ENCODE measurements at regions not wholly inside any gene's neighbourhood (a gene's known extent, or its start where the extent isn't known, plus 50 kb on each side); places are given as distances from the start of the nearest gene placed in this dataset.

DNA sequence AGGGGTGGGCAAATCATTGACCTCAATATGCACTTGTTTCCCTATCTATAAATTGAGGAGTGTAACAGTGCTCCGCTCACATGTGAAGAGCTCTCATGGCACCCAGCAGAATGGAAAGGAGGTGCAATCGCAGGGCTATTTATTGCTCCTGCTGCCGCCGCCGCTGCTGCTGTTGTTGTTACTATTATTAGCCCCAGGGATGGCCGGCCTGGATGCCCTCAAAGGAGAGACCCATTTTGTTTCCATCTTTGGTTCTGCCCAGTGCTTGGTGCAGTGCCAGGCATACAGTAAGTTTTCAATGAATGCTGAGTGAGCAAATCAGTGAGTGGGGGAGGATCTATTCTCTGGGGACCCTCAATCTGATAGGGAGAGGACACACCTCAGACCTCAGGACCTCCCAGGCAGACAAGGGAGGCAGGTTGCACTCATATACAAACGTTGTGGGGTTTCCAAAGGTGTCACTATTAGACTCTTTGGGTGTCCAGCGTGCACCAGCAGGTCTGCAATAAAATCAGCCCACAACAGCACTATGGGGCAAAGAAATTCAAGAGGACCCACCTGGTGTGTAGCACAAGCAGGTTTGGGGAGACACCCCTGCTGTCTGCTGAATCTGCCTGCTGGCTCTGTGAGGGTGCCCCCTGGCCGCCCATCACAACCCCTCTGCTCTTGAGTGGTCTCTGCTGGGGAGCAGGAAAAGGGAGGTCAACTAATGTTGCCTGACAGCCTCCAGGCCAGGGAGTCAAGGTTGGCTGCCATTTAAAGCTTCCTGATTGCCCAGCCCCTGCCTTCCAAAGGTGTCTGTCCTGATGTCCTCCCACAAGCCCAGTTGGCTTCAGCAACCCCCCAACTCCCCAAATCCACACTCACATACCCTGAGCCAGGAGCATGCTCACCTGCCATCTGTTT is 136.3 kb downstream of the ACTL8 start:
- Mint-ChIP-seq H3K9me3 (no peaks in the 10 kb centered on the region), H3K4me3 (no peak overlapping the region), H3K27me3 (peaks cover 4 to 7% of the 10 kb centered on the region in 2 donors), H3K36me3 (no peaks in the 10 kb centered on the region), H3K4me1 (ENCODE audit: low read depth in 2 of 2) (no peaks in the 10 kb centered on the region), H3K27ac (no peak overlapping the region)
- peak; percentile 56 for DNase-seq (ENCODE audit: low spot score)
- no peak for ATAC-seq

DNA sequence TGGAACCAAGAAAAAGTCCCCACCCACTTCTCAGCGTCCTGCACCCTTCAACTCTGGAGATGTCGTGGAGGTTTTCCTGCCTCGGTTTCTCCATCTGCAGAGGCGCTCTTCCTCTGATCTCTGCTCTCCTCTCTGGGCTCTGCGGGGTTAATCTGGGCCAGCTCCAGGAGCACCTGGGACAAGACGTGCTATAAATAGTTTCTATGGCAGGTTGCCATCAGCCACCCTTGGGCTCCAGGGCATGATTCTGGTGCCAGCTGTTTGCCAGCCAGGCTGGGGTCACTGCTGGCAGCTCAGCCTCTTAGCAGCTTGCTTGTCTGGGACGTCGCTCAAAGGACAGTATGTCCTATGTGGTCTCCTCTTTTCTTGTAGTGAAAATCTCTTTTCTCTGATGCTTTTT is 137.1 kb downstream of the ACTL8 start:
- no peak overlapping the region for H3K27ac Mint-ChIP-seq
- no peaks in the 10 kb centered on the region for H3K36me3 Mint-ChIP-seq
- no peak for ATAC-seq
- H3K4me1 Mint-ChIP-seq (ENCODE audit: low read depth in 2 of 2), result no peaks in the 10 kb centered on the region
- peaks cover 4 to 7% of the 10 kb centered on the region in 2 donors for H3K27me3 Mint-ChIP-seq
- H3K9me3 Mint-ChIP-seq, result no peaks in the 10 kb centered on the region
- H3K4me3 Mint-ChIP-seq, result no peak overlapping the region
- peak; percentile 16 for DNase-seq (ENCODE audit: low spot score)

DNA sequence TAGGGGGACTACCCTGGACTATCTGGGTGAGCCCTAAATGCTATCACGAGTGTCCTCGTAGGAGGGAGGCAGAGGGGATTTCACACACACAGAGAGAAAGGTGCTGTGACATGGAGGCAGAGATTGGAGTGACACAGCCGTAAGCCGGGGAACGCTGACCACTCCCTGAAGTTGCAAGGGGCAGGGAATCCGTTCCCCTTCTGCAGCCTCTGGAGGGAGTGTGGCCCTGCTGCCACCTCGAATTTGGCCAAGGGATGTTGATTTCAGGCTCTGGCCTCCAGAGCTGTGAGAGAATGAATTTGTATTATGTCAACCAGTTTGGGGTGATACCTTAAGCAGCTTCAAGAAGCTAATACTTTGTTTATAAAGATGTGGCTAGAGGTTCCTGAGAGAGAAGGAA is 137.7 kb downstream of the ACTL8 start:
- peak; percentile 10 for DNase-seq (ENCODE audit: low spot score)
- Mint-ChIP-seq H3K27ac (no peak overlapping the region), H3K4me1 (ENCODE audit: low read depth in 2 of 2) (no peaks in the 10 kb centered on the region), H3K4me3 (no peak overlapping the region), H3K36me3 (no peaks in the 10 kb centered on the region), H3K27me3 (peaks cover 7 to 13% of the 10 kb centered on the region in 2 donors), H3K9me3 (no peaks in the 10 kb centered on the region)
- no peak for ATAC-seq

DNA sequence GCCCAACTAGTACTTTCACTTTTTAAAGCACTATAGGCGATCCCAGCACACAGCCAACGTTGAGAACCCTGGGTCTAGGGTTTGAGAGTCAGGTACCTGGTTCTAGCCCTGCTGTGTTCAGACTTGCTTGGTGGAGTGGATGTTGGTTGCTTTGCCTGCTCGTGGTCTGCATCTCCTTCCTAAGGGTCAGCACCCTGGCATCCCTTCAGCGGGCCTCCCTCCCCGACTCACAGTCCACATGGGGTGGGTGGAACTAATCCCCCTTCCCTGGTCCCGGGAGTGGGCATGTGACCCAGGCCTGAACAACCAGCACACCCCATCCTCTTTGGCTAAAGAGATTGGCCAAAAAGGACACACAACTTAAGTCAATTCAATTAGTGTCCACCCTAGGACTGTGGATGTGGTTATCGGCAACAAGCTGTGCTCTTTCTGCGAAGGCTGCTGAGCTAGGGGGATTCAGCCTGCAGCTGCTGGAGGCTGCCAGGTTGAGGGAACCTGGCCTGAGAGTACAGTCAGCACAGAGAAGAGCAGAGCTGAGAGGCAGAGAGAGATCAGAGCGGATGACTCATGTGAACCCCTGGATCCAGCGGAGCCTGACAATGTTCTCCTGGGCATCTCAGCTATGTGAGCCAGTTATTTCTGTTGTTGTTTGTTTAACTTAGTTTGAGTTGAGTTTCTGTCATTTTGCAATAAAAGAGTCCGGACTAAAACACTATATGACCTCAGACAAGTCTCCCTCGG is 138.9 kb downstream of the ACTL8 start:
- Mint-ChIP-seq H3K27me3 (peaks cover 14 to 25% of the 10 kb centered on the region in 2 donors), H3K4me1 (ENCODE audit: low read depth in 2 of 2) (no peaks in the 10 kb centered on the region), H3K36me3 (no peaks in the 10 kb centered on the region), H3K9me3 (no peaks in the 10 kb centered on the region), H3K4me3 (no peak overlapping the region), H3K27ac (no peak overlapping the region)
- peak; percentile 32 for DNase-seq (ENCODE audit: low spot score)
- ATAC-seq, result no peak

DNA sequence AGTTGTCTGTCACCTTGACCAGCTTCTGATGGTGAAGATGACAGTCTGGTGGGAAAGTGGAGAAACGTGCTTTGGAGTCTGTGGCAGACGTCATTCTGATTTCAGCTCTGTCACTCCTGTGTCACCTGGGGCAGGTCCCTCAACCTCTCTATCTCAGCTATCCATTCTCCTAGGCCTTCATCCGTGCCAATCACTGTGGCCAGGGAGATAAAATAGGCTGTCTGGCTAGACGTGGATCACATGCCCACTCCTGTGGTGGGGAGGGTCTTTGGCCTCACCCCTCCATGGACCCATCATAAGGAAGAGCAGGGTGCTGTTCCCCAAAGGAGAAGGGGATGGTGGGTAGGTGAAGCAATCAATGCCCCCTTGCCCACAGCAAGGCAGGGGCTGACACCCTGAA is 140.3 kb downstream of the ACTL8 start:
- Mint-ChIP-seq H3K27me3 (peaks cover 20 to 38% of the 10 kb centered on the region in 2 donors), H3K9me3 (no peaks in the 10 kb centered on the region), H3K27ac (no peak overlapping the region), H3K36me3 (no peaks in the 10 kb centered on the region), H3K4me3 (no peak overlapping the region), H3K4me1 (ENCODE audit: low read depth in 2 of 2) (no peaks in the 10 kb centered on the region)
- ATAC-seq (no peak), DNase-seq (ENCODE audit: low spot score) (peak; percentile 23)

DNA sequence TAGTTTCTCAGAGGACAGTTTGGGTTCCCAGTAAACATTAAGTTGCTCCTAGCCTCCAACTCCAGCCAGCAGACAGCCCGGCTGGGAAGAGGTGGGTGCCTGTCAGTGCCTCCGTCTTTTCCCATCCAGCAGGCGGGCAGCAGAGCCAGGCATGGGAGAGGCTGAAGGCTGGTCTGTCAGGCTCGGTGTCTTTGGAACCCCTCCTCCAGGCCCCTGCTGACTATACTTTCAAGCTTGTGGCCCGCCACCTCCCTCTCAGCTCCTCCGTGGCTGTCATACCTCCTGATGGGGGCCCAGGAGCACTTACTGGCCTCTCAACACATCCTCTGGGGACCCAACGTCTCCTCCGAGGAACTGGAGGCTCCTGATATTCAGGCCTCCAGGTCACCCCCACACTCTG is 140.9 kb downstream of the ACTL8 start:
- no peaks in the 10 kb centered on the region for H3K4me1 Mint-ChIP-seq (ENCODE audit: low read depth in 2 of 2)
- no peak for ATAC-seq
- H3K27me3 Mint-ChIP-seq, result peaks cover 16 to 37% of the 10 kb centered on the region in 2 donors

DNA sequence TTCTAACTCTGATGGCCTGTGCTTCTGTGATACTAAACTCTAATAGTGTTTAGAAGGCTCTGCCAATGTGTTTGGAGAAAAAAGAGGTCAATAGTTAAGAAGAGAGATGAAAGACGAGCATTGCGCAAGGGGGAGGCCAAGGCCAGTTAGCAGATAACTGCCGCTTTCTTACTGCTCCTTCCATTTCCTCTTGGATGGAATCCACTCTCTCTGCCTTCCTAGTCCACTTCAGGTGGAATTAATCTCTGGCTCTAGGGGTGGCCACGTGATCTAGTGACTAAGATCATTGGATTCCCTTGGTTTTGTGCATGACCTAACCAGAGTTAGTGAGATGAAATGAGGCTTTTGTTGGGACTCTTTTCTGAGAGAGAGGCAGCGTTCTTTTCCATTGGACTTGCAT is 148.3 kb downstream of the ACTL8 start:
- Mint-ChIP-seq H3K9me3 (peaks cover 3% of the 10 kb centered on the region), H3K36me3 (no peaks in the 10 kb centered on the region), H3K27me3 (peaks cover 32 to 53% of the 10 kb centered on the region in 2 donors), H3K4me3 (no peak overlapping the region), H3K4me1 (ENCODE audit: low read depth in 2 of 2) (no peaks in the 10 kb centered on the region), H3K27ac (no peak overlapping the region)
- ATAC-seq (no peak), DNase-seq (ENCODE audit: low spot score) (no peak)

More for the DNA sequence above, 140.9 kb downstream of the ACTL8 start:
- Mint-ChIP-seq H3K9me3 (no peaks in the 10 kb centered on the region), H3K4me3 (no peak overlapping the region), H3K27ac (no peak overlapping the region), H3K36me3 (no peaks in the 10 kb centered on the region)
- peak; percentile 32 for DNase-seq (ENCODE audit: low spot score)

DNA sequence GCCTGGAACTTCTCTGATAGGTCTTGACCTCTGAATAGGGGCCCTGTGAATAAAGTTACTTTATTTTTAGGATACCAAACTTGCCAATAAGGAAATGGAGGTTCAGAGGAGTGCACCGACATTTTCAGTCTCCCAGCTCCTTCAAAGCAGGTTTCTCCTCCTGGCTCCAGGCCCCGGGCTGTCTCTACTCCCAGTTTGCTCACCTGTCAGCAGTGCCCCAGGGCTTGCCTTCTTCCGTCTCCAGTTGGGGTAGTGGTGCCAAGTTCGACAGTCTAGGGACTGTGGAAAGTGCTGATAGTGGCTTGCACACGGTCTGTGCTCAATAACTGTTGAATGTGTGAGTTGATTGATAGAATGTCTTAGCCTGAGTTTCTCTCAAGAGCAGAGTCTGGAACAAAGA is 149.2 kb downstream of the ACTL8 start:
- Mint-ChIP-seq H3K4me3 (no peak overlapping the region), H3K9me3 (peaks cover 3% of the 10 kb centered on the region), H3K4me1 (ENCODE audit: low read depth in 2 of 2) (no peaks in the 10 kb centered on the region), H3K27me3 (peaks cover 27 to 49% of the 10 kb centered on the region in 2 donors), H3K27ac (no peak overlapping the region), H3K36me3 (no peaks in the 10 kb centered on the region)
- DNase-seq (ENCODE audit: low spot score) (no peak), ATAC-seq (no peak)

DNA sequence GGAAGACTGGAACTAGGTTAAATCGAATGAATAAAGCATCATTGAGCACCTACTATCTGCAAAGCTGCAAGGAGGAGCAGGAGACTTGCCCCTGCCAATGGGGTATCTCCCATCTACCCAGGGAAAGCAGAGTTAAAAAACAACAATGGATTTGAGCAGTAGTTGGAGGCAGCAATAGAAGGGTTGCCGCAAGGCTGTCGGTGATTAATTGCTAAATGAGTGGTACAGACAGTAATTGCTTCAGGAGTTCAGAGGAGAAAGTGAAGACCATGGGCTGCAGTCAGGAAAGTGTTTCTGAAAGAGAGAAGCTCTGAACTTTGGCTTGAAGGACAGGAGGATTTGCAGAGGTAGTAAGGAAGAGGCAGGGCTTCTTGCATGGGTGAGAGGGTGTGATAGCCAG is 152.9 kb downstream of the ACTL8 start:
- no peaks in the 10 kb centered on the region for H3K36me3 Mint-ChIP-seq
- no peak overlapping the region for H3K27ac Mint-ChIP-seq
- H3K4me1 Mint-ChIP-seq (ENCODE audit: low read depth in 2 of 2), result no peaks in the 10 kb centered on the region
- ATAC-seq, result no peak
- H3K4me3 Mint-ChIP-seq, result no peak overlapping the region
- peaks cover 30 to 35% of the 10 kb centered on the region in 2 donors for H3K27me3 Mint-ChIP-seq
- H3K9me3 Mint-ChIP-seq, result no peaks in the 10 kb centered on the region
- no peak for DNase-seq (ENCODE audit: low spot score)

DNA sequence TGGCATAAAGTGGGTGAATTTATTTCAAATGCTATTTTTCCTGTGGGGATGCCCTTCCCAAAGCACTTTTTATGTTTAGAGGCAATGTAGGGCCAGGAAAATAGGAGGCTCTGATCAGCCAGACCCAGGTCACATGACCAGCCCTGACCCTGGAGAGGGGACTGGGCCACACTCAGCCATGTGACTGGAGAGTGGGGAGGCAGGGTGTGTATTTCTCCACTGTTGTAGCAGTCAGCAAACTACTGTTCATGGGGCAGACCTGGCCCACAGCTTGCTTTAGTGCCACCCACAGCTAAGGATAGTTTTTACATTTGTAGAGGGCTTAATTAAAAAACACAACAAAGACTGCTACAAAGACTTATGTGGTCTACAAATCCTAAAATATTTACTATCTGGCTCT is 153.8 kb downstream of the ACTL8 start:
- no peaks in the 10 kb centered on the region for H3K4me1 Mint-ChIP-seq (ENCODE audit: low read depth in 2 of 2)
- no peaks in the 10 kb centered on the region for H3K36me3 Mint-ChIP-seq
- ATAC-seq, result no peak
- no peaks in the 10 kb centered on the region for H3K9me3 Mint-ChIP-seq
- H3K27me3 Mint-ChIP-seq, result peaks cover 28 to 41% of the 10 kb centered on the region in 2 donors
- no peak for DNase-seq (ENCODE audit: low spot score)
- H3K4me3 Mint-ChIP-seq, result no peak overlapping the region
- no peak overlapping the region for H3K27ac Mint-ChIP-seq

DNA sequence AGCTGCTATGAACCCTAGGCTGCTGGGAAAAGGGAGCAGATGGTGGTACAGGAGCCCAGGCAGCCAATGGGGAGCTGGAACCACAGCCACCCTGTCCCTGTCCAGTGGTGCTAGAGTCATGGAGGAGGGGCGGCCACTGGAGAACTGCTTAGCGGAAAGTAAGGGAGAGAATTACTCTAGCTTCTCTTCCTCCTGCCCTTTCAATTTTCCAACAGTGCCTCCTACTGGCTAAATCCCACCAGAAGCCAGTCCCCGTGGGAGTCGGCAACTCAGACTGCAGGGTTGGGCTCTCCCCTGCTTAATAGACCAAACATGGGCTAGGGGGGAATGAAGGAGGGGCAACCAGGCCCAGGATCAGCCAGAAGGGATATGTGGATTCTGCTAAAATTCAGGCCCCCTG is 154.5 kb downstream of the ACTL8 start:
- H3K36me3 Mint-ChIP-seq, result no peaks in the 10 kb centered on the region
- no peaks in the 10 kb centered on the region for H3K9me3 Mint-ChIP-seq
- no peak for DNase-seq (ENCODE audit: low spot score)
- H3K4me1 Mint-ChIP-seq (ENCODE audit: low read depth in 2 of 2), result no peaks in the 10 kb centered on the region
- no peak overlapping the region for H3K4me3 Mint-ChIP-seq
- peaks cover 25 to 44% of the 10 kb centered on the region in 2 donors for H3K27me3 Mint-ChIP-seq
- no peak overlapping the region for H3K27ac Mint-ChIP-seq
- ATAC-seq, result no peak

DNA sequence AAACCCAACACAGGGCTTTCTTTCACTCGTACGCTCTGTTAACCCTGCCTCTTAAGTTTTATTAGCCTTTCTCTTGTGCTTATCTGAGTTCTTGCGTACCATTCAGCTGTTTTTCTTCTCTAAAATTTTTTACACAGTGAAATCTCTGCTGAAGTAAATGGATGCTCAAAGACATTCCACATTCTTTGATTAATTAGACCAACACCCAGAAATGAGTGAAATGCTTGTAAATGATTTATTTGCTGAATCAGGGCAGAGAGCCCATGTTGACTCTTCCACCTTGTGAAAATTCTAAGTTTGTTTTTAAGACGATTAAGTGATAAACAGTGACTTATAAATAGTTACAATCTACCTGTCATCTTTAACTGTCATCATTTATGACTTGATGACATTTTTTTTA is 156.7 kb downstream of the ACTL8 start:
- Mint-ChIP-seq H3K27me3 (peaks cover 27 to 52% of the 10 kb centered on the region in 2 donors), H3K9me3 (no peaks in the 10 kb centered on the region), H3K4me3 (no peak overlapping the region), H3K36me3 (no peaks in the 10 kb centered on the region), H3K27ac (no peak overlapping the region), H3K4me1 (ENCODE audit: low read depth in 2 of 2) (no peaks in the 10 kb centered on the region)
- DNase-seq (ENCODE audit: low spot score), result no peak
- ATAC-seq, result no peak

DNA sequence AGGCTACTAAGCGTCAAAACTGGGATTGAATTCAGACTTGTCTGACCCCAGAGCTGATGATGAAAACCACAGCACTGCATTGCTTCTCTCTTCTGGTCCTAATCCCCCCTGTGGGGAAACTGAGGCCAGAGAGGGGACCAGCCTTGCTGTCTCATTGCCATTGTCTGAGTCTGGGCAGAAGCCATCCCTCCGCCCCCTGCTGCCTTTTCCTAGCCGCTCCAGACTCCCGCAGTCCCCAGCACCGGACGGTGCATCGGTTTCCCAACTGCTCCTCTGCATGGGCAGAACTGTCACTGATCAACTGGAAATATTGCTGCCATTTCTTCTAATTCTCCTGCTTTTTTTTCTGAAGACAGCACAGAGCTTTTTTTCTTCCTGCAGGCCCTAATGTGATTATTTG is 157.4 kb downstream of the ACTL8 start:
- Mint-ChIP-seq H3K9me3 (no peaks in the 10 kb centered on the region), H3K4me3 (no peak overlapping the region), H3K36me3 (no peaks in the 10 kb centered on the region), H3K27ac (no peak overlapping the region), H3K4me1 (ENCODE audit: low read depth in 2 of 2) (no peaks in the 10 kb centered on the region), H3K27me3 (peaks cover 30 to 58% of the 10 kb centered on the region in 2 donors)
- no peak for ATAC-seq
- no peak for DNase-seq (ENCODE audit: low spot score)

Measured in natural killer cell treated with Interleukin-12 subunit alpha and Interleukin-12 subunit beta and Interleukin-15 and Interleukin-18, amount 100 ng/mL, for 72 hours (primary cell).